ENCODE measurements at regions not wholly inside any gene's neighbourhood (a gene's known extent, or its start where the extent isn't known, plus 50 kb on each side); places are given as distances from the start of the nearest gene placed in this dataset.

DNA sequence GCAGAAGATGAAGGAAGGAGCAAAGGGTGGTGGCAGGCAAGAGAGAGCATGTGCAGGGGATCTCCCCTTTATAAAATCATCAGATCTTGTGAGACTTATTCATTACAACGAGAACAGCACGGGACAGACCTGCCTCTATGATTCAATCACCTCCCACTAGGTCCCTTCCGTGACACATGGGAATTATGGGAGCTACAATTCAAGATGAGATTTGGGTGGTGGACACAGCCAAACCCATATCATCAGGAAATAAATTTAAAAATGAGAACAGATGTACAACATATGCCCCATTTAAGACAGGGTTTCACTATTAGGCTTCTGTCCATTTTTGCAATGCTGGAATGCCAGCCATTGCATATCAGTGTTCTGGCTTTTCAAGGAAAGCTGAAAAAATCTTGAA, 346.7 kb upstream of the SLIT2 start:
- no peaks in the 10 kb centered on the region for H3K27me3 ChIP-seq (ENCODE audit: control insufficient read depth in 1 of 2, insufficient read depth in 2 of 2, low read length in 2 of 2)
- H2AFZ ChIP-seq (ENCODE audit: low read length): no peak overlapping the region
- H3K36me3 ChIP-seq (replicated peaks in 1 of 2; ENCODE audit: control insufficient read depth in 1 of 2, insufficient read depth in 2 of 2, low read length in 2 of 2): no peaks in the 10 kb centered on the region
- intact Hi-C loops (cut with micrococcal nuclease; ENCODE audit: unreplicated experiment): no loop called here
- no peaks in the 10 kb centered on the region for H3K4me1 ChIP-seq (ENCODE audit: insufficient read depth, low read length)
- H3K9me3 ChIP-seq (ENCODE audit: low read length): peaks cover 69% of the 10 kb centered on the region
- H3K4me3 ChIP-seq (replicated peaks in 1 of 3; ENCODE audit: insufficient read depth in 1 of 3, low read depth in 2 of 3, low read length in 3 of 3): no peak overlapping the region
- no peak overlapping the region for H3K9ac ChIP-seq (ENCODE audit: insufficient read depth, low read depth, low read length)
- no peaks in the 10 kb centered on the region for H3K79me2 ChIP-seq (ENCODE audit: insufficient read depth, low read length)
- H3K27ac ChIP-seq (ENCODE audit: extremely low read length, insufficient read depth, low read length): no peak overlapping the region
- H4K20me1 ChIP-seq (ENCODE audit: insufficient read depth, low read length): no peaks in the 10 kb centered on the region
- no peak for FAIRE-seq
- DNase-seq (ENCODE audit: low spot score): no peak
- H3K4me2 ChIP-seq (ENCODE audit: low read depth, low read length): no peak overlapping the region
- no peak for ATAC-seq
- 14% methylated on average over 3 of the region's 3 CpGs for WGBS (ENCODE audit: low lambda C conversion rate)
- TF ChIP-seq ZNF773 (CRISPR knock-in tag; IDR thresholded peaks at IDR 0.05; ENCODE audit: borderline replicate concordance) (no peak), ZBTB4 (CRISPR knock-in tag; IDR thresholded peaks at IDR 0.05; ENCODE audit: borderline replicate concordance) (no peak), IRF2 (CRISPR knock-in tag; IDR thresholded peaks at IDR 0.05) (no peak), ZSCAN29 (CRISPR knock-in tag; conservative IDR thresholded peaks at IDR 0.05) (no peak)
- TF ChIP-seq, protein P1, sequence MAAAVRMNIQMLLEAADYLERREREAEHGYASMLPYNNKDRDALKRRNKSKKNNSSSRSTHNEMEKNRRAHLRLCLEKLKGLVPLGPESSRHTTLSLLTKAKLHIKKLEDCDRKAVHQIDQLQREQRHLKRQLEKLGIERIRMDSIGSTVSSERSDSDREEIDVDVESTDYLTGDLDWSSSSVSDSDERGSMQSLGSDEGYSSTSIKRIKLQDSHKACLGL (CRISPR knock-in tag; IDR thresholded peaks at IDR 0.05): no peak
- BruUV-seq (replicated peaks): no TSS peak
- ChIA-PET CTCF (ENCODE audit: low intra/inter-chr PET ratio, low total read pairs) (no interaction called here), POLR2A (no interaction called here)
- in situ Hi-C loops (cut with HindIII; ENCODE audit: extremely low pct_ligation_motif_present, low pct_unique_long_range_greater_than_20kb): no loop called here

DNA sequence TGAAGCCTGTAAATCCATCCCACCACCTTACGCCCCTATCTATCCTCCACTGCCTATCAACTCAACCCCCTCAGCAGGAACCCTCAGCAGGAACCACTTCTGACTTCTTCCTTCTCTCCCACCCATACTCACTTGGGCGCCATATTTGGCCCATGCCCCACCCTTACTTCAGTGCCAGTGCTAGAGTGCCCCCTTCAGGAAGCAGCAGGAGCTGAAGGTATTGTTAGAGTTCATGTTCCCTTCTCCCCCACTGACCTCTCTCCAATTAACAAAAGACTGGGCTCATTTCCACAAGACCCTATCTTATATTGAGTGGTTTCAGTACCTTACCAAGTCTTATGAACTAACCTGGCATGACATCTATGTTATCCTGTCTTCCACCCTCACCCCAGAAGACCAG, 363.1 kb upstream of the SLIT2 start:
- Histone ChIP-seq H3K79me2 (ENCODE audit: insufficient read depth, low read length) (no peaks in the 10 kb centered on the region), H3K9me3 (ENCODE audit: low read length) (peaks cover 84% of the 10 kb centered on the region), H3K27ac (ENCODE audit: extremely low read length, insufficient read depth, low read length) (no peak overlapping the region), H2AFZ (ENCODE audit: low read length) (no peak overlapping the region), H3K36me3 (replicated peaks in 1 of 2; ENCODE audit: control insufficient read depth in 1 of 2, insufficient read depth in 2 of 2, low read length in 2 of 2) (no peaks in the 10 kb centered on the region), H3K4me1 (ENCODE audit: insufficient read depth, low read length) (no peaks in the 10 kb centered on the region), H3K9ac (ENCODE audit: insufficient read depth, low read depth, low read length) (no peak overlapping the region), H3K27me3 (ENCODE audit: control insufficient read depth in 1 of 2, insufficient read depth in 2 of 2, low read length in 2 of 2) (no peaks in the 10 kb centered on the region), H3K4me3 (replicated peaks in 1 of 3; ENCODE audit: insufficient read depth in 1 of 3, low read depth in 2 of 3, low read length in 3 of 3) (no peak overlapping the region), H4K20me1 (ENCODE audit: insufficient read depth, low read length) (no peaks in the 10 kb centered on the region), H3K4me2 (ENCODE audit: low read depth, low read length) (no peak overlapping the region)
- ATAC-seq: no peak
- no peak for FAIRE-seq
- in situ Hi-C loops (cut with HindIII; ENCODE audit: extremely low pct_ligation_motif_present, low pct_unique_long_range_greater_than_20kb): no loop called here
- DNase-seq (ENCODE audit: low spot score): no peak
- TF ChIP-seq JUN (CRISPR knock-in tag; IDR thresholded peaks at IDR 0.05) (no peak), SP2 (CRISPR knock-in tag; IDR thresholded peaks at IDR 0.05) (no peak), POLR2A (IDR thresholded peaks at IDR 0.05; ENCODE audit: insufficient read depth in 1 of 2, low read depth in 2 of 2, low read length in 2 of 2) (no peak), TEAD2 (CRISPR knock-in tag; IDR thresholded peaks at IDR 0.05) (no peak), ZNF567 (CRISPR knock-in tag; IDR thresholded peaks at IDR 0.05; ENCODE audit: borderline replicate concordance) (no peak), ZNF432 (CRISPR knock-in tag; IDR thresholded peaks at IDR 0.05; ENCODE audit: borderline replicate concordance) (no peak), ZBTB3 (CRISPR knock-in tag; IDR thresholded peaks at IDR 0.05; ENCODE audit: borderline replicate concordance, low read depth) (no peak), MAF1 (CRISPR knock-in tag; IDR thresholded peaks at IDR 0.05; ENCODE audit: borderline replicate concordance) (no peak)
- TF ChIP-seq, protein P2, sequence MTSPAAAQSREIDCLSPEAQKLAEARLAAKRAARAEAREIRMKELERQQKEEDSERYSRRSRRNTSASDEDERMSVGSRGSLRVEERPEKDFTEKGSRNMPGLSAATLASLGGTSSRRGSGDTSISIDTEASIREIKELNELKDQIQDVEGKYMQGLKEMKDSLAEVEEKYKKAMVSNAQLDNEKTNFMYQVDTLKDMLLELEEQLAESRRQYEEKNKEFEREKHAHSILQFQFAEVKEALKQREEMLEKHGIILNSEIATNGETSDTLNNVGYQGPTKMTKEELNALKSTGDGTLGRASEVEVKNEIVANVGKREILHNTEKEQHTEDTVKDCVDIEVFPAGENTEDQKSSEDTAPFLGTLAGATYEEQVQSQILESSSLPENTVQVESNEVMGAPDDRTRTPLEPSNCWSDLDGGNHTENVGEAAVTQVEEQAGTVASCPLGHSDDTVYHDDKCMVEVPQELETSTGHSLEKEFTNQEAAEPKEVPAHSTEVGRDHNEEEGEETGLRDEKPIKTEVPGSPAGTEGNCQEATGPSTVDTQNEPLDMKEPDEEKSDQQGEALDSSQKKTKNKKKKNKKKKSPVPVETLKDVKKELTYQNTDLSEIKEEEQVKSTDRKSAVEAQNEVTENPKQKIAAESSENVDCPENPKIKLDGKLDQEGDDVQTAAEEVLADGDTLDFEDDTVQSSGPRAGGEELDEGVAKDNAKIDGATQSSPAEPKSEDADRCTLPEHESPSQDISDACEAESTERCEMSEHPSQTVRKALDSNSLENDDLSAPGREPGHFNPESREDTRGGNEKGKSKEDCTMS (CRISPR knock-in tag; conservative IDR thresholded peaks at IDR 0.05): no peak
- CTCF ChIA-PET (ENCODE audit: low intra/inter-chr PET ratio, low total read pairs): no interaction called here
- intact Hi-C loops (cut with micrococcal nuclease; ENCODE audit: unreplicated experiment): no loop called here
- POLR2A ChIA-PET: no interaction called here
- WGBS (ENCODE audit: low lambda C conversion rate): 32% methylated on average over 2 of the region's 2 CpGs
- no TSS peak for BruUV-seq (replicated peaks)

Measured in HepG2 (cell line).